ENCODE measurements at regions not wholly inside any gene's neighbourhood (a gene's known extent, or its start where the extent isn't known, plus 50 kb on each side); places are given as distances from the start of the nearest gene placed in this dataset.

DNA sequence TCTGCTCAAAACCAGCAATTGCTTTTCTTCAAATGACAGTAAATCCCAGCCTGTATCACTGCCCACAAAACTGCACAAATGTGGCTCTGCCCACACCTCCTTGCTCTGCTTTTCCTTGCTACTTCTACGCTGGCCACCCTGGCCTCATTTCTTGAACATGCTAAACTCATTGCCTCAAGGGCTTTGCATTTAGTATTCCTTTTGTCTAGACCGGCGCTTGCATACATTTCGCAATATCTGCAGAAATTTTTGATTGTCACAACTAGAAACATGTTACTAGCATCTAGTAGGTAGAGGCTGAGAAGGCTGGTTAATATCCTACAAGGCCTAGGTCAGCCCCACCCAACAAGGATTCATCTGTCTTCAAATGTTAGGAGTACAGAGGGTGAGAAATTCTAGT, 2357.8 kb downstream of the MAT2B start:
- Histone ChIP-seq H3K4me2 (ENCODE audit: insufficient read depth, low read length) (no peak overlapping the region), H4K20me1 (replicated peaks; ENCODE audit: control insufficient read depth, extremely low read depth, insufficient read depth, low read length) (no peaks in the 10 kb centered on the region), H3K27ac (ENCODE audit: insufficient read depth, low read depth, low read length) (no peak overlapping the region), H3K36me3 (ENCODE audit: control insufficient read depth in 2 of 2, extremely low read depth in 1 of 2, insufficient read depth in 2 of 2, low read length in 2 of 2) (no peaks in the 10 kb centered on the region), H3K9ac (replicated peaks; ENCODE audit: extremely low read depth, insufficient read depth, low read length) (no peak overlapping the region), H3K4me3 (replicated peaks in 1 of 3; ENCODE audit: insufficient read depth in 1 of 3, low read depth in 1 of 3, low read length in 3 of 3) (no peak overlapping the region), H3K4me1 (ENCODE audit: control insufficient read depth, extremely low read depth, insufficient read depth, low read length) (no peaks in the 10 kb centered on the region), H2AFZ (ENCODE audit: low read depth, low read length) (no peak overlapping the region), H3K79me2 (ENCODE audit: control insufficient read depth, insufficient read depth, low read length) (no peaks in the 10 kb centered on the region), H3K27me3 (ENCODE audit: control insufficient read depth in 2 of 2, insufficient read depth in 2 of 2, low read length in 2 of 2) (no peaks in the 10 kb centered on the region), H3K9me1 (replicated peaks; ENCODE audit: control insufficient read depth, extremely low read depth, insufficient read depth, low read length) (no peaks in the 10 kb centered on the region), H3K9me3 (replicated peaks; ENCODE audit: control insufficient read depth, insufficient read depth, low read length) (peaks cover 2% of the 10 kb centered on the region)
- DNase-seq (ENCODE audit: low read depth, low spot score), result no peak
- ChIA-PET CTCF (no interaction called here), POLR2A (no interaction called here)
- FAIRE-seq, result no peak
- dilution Hi-C loops (cut with MboI; ENCODE audit: extremely low pct_ligation_motif_present, low sequenced_read_pairs), result no loop called here
- no TSS peak for BruUV-seq (replicated peaks)
- TF ChIP-seq FOS (IDR thresholded peaks at IDR 0.05; ENCODE audit: borderline replicate concordance, insufficient read depth, low read length) (no peak), POLR2A (IDR thresholded peaks at IDR 0.05; ENCODE audit: low read depth, low read length) (no peak), MYC (IDR thresholded peaks at IDR 0.05; ENCODE audit: low read depth, low read length) (no peak), GATA2 (IDR thresholded peaks at IDR 0.05; ENCODE audit: insufficient read depth, insufficient read length, low read depth, low read length) (no peak), POLR2AphosphoS5 (IDR thresholded peaks at IDR 0.05; ENCODE audit: insufficient read depth, low read depth, low read length) (no peak), CTCF (IDR thresholded peaks at IDR 0.05; ENCODE audit: extremely low read depth in 1 of 2, insufficient read depth in 1 of 2, low read depth in 1 of 2, low read length in 2 of 2) (no peak), EZH2 (IDR thresholded peaks at IDR 0.05; ENCODE audit: borderline replicate concordance, low read depth, low read length, severe bottlenecking) (no peak), JUN (IDR thresholded peaks at IDR 0.05; ENCODE audit: borderline replicate concordance, insufficient read depth, insufficient read length, low read depth) (no peak)
- TF ChIP-seq, protein P1, sequence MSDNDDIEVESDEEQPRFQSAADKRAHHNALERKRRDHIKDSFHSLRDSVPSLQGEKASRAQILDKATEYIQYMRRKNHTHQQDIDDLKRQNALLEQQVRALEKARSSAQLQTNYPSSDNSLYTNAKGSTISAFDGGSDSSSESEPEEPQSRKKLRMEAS (IDR thresholded peaks at IDR 0.05; ENCODE audit: insufficient read depth, insufficient read length), result no peak
- intact Hi-C loops (cut with micrococcal nuclease), result no loop called here

Data from endothelial cell of umbilical vein (primary cell).